ENCODE measurements at regions not wholly inside any gene's neighbourhood (a gene's known extent, or its start where the extent isn't known, plus 50 kb on each side); places are given as distances from the start of the nearest gene placed in this dataset.

GRCh38 chr5:4442221-4442620 is 697.9 kb upstream of the ADAMTS16 start:
- TF ChIP-seq CTCF (IDR thresholded peaks at IDR 0.05) (no peak), POLR2A (IDR thresholded peaks at IDR 0.05) (no peak)
